Coronary artery (tissue), 2 donors: ENCODE measurements at regions not wholly inside any gene's neighbourhood (a gene's known extent, or its start where the extent isn't known, plus 50 kb on each side); places are given as distances from the start of the nearest gene placed in this dataset.

ENCODE experiments used
- DNase-seq: peaks from one replicate; pipeline ENCODE4 v3.0.0-alpha.2; 2017; ENCODE audit warnings: low spot score
- H3K27ac ChIP-seq, 2 donors: fragments of 200-600 bp; sonication (generic); one replicate each; pipeline ENCODE4 v1.5.1; 2016 to 2019
- H3K4me3 ChIP-seq: fragments of 200-600 bp; sonication (generic); 2 replicates; pipeline ENCODE4 v1.5.1; 2016; ENCODE audit warnings: mild to moderate bottlenecking, moderate library complexity
- TF ChIP-seq, protein P1 (sequence below): fragments of 200-600 bp; sonication (generic); IDR thresholded peaks from one replicate; pipeline ENCODE4 v1.5.1; 2019; ENCODE audit warnings: antibody characterized with exemption

DNA sequence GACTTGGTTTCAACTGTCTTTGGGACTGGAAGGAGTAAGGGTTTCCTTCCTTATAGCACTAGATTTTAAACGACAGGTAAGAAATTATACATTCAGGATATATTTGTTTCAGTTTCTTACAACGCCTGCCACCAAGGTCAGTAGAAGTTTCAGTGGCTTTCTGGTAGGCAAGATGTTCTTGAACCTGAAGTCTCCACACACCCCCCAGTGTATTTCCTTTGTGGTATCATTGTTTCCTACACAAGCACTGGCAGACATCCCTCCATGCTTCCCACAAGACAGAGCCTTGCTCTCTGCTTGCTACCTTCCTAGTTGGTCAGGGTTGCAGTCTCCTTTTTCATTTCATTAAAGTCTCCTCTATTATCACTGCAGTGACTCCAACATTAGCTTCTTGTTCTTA lies 283.1 kb downstream of the FLRT2 start:
- Histone ChIP-seq H3K4me3 (no peak overlapping the region), H3K27ac (no peak overlapping the region)
- DNase-seq, result no peak
- TF ChIP-seq, protein P1, sequence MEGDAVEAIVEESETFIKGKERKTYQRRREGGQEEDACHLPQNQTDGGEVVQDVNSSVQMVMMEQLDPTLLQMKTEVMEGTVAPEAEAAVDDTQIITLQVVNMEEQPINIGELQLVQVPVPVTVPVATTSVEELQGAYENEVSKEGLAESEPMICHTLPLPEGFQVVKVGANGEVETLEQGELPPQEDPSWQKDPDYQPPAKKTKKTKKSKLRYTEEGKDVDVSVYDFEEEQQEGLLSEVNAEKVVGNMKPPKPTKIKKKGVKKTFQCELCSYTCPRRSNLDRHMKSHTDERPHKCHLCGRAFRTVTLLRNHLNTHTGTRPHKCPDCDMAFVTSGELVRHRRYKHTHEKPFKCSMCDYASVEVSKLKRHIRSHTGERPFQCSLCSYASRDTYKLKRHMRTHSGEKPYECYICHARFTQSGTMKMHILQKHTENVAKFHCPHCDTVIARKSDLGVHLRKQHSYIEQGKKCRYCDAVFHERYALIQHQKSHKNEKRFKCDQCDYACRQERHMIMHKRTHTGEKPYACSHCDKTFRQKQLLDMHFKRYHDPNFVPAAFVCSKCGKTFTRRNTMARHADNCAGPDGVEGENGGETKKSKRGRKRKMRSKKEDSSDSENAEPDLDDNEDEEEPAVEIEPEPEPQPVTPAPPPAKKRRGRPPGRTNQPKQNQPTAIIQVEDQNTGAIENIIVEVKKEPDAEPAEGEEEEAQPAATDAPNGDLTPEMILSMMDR, result no peak

DNA sequence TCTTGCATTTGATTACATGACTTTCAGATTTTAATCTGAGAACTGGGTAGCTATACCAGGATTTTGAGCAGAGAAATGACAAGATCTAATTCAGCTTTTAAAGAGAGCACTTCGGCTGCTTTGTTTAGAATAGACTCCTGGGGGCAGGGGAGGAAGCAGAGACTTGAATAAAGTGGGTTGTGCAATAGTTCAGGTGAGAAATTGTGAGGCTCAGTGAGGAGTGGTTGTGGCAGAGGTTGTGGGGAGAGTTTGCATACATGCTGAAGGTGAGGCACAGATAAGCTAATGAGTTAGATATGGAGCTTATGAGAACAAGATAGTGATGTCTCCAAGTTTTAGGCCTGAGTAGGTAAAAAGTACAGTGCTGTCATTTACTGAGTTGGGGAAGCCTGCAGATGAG lies 281.4 kb downstream of the FLRT2 start:
- DNase-seq, result no peak
- H3K4me3 ChIP-seq, result no peak overlapping the region
- H3K27ac ChIP-seq, result no peak overlapping the region
- TF ChIP-seq, protein P1, result no peak

- TF ChIP-seq, protein P1, result no peak
- H3K27ac ChIP-seq, result no peak overlapping the region
- DNase-seq, result no peak
These were observed 269.7 kb downstream of the FLRT2 start for GRCh38 chr14:85799668-85800067.

GRCh38 chr14:85798856-85799255 lies 268.9 kb downstream of the FLRT2 start:
- H3K27ac ChIP-seq, result no peak overlapping the region
- no peak for DNase-seq
- no peak overlapping the region for H3K4me3 ChIP-seq
- TF ChIP-seq, protein P1, result no peak

More at GRCh38 chr14:85799668-85800067, 269.7 kb downstream of the FLRT2 start:
- H3K4me3 ChIP-seq, result no peak overlapping the region

GRCh38 chr14:85793533-85793932 lies 263.6 kb downstream of the FLRT2 start:
- TF ChIP-seq, protein P1, result no peak

GRCh38 chr14:85789506-85789905 lies 259.6 kb downstream of the FLRT2 start:
- Histone ChIP-seq H3K27ac (no peak overlapping the region), H3K4me3 (no peak overlapping the region)
- no peak for DNase-seq
- TF ChIP-seq, protein P1, result no peak

More at GRCh38 chr14:85793533-85793932, 263.6 kb downstream of the FLRT2 start:
- Histone ChIP-seq H3K4me3 (no peak overlapping the region), H3K27ac (no peak overlapping the region)
- DNase-seq, result no peak

DNA sequence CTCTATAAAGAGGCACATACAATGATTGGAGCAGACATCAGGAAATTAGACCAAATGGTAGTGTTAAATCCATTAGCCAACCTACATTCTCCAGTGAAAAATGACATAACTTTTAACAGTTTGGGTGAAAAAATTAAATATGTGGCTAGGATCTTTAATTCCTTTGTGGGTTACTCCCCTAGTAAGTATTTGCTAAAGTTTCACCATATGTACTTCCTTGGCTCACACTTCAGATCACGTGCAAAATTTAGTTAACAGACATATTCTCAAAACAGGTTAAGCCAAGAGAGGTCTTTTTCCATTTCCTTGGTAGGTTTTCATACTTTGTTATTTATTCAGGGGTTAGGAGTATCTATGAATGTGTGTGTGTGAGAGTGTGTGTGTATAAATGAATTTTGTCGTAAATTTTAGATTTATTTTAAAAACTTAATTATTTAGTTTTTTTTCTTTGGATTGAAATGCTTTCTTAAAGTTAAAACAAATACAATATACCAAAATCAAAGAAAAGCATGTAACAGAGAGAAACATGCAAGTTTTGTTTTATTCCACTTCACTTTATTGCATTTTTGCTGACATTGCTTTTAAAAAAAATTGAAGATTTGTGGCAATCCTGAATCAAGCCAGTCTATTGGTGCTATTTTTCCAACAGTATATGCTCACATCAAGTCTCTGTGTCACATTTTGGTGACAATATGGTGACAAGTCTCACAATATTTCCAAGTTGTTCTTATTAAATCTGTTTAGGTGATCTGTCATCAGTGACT lies 258.7 kb downstream of the FLRT2 start:
- TF ChIP-seq, protein P1, result no peak
- DNase-seq, result no peak
- no peak overlapping the region for H3K4me3 ChIP-seq
- no peak overlapping the region for H3K27ac ChIP-seq
